Uterus (tissue), 2 donors: ENCODE measurements at regions not wholly inside any gene's neighbourhood (a gene's known extent, or its start where the extent isn't known, plus 50 kb on each side); places are given as distances from the start of the nearest gene placed in this dataset.

Experiments
- POLR2A ChIP-seq, 2 donors: fragments of 450-650 bp; IDR thresholded peaks; one replicate each; pipeline ENCODE4 v1.6.1; 2016; ENCODE audit warnings: antibody characterized with exemption in 2 of 2, mild to moderate bottlenecking in 1 of 2, moderate library complexity in 1 of 2
- TF ChIP-seq, protein P1 (sequence below), 4 experiments: fragments of 200-600 bp in 2 of 4; fragments of 450-650 bp in 2 of 4; sonication (generic) in 2 of 4; IDR thresholded peaks; one replicate each; pipeline ENCODE4 v1.5.1; 2016 to 2019; ENCODE audit warnings: antibody characterized with exemption in 4 of 4, mild to moderate bottlenecking in 2 of 4, moderate library complexity in 1 of 4

DNA sequence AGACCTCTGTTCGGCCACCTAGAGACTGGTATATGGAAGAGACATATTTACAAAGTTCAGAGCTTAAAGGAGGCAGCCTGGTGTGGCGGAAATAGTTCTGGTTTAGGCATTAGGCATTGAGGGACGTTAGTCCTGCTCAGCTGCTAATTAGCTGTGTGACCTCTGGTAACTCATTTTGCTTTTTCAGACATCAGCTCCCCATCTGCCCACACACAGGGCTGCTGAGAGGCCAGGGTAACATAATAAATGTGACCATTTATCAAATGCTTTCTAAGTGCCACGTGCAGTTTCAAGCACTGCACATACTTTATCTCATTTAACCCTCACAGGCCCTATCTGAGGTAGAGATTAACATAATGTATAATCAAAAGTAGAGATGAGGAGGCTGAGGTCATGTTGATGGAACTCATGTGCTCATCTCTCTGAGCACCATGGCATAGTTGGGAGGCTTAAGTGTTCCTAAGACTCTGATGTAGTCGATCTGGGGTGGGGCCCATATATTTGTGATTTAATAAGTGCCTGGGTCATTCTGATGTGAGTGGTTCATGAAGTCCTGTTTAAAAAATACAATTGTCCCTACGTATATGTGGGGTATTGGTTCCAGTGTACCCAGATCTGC lies 267.2 kb upstream of the PLXNA2 start:
- no peak for TF ChIP-seq POLR2A (IDR thresholded peaks at IDR 0.05)
- TF ChIP-seq, protein P1, sequence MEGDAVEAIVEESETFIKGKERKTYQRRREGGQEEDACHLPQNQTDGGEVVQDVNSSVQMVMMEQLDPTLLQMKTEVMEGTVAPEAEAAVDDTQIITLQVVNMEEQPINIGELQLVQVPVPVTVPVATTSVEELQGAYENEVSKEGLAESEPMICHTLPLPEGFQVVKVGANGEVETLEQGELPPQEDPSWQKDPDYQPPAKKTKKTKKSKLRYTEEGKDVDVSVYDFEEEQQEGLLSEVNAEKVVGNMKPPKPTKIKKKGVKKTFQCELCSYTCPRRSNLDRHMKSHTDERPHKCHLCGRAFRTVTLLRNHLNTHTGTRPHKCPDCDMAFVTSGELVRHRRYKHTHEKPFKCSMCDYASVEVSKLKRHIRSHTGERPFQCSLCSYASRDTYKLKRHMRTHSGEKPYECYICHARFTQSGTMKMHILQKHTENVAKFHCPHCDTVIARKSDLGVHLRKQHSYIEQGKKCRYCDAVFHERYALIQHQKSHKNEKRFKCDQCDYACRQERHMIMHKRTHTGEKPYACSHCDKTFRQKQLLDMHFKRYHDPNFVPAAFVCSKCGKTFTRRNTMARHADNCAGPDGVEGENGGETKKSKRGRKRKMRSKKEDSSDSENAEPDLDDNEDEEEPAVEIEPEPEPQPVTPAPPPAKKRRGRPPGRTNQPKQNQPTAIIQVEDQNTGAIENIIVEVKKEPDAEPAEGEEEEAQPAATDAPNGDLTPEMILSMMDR (IDR thresholded peaks at IDR 0.05) = no peak
